ENCODE measurements at regions not wholly inside any gene's neighbourhood (a gene's known extent, or its start where the extent isn't known, plus 50 kb on each side); places are given as distances from the start of the nearest gene placed in this dataset.
"Not testable (repeated sequence)": the region's sequence is repeated elsewhere in the genome, so short reads cannot be mapped to it uniquely, and the experiment has no call there.

GRCh38 chr1:148317288-148317985, 165.4 kb upstream of the NBPF11 start:
- no peak for DNase-seq (ENCODE audit: low spot score)

DNA sequence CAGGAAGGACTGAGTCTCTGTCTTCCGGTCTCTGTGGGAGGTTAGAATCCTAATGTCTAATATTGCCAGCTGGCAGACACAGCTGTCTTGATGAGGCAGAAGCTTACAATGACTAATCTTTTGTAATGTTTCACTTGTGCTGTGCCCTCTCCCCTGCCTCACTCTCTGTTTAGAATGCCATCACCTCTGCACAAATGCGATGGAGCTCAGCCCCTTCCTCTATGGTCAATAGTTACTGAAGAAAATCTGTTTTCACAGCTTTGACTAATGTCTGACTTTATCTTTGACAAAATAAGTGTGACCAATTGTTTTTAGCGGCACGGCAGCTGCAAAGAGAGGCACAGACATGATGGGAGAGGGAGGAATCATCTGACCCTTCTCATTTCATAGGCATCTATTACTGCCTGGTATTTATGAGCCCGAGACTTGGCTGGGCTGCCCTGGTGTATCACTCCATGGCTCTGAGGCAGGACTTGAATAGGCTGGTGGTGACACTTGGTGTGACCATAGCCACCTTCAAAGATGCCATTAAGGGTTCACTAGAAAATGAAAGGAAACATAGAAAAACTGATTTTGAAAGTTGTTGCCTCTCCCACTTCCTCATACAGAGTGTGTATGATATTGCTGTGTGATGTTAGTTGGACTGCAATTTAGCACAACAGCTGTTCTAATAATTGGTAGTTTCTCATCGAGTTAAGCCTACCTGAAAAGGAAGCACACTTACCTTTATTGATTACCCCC, 163.2 kb upstream of the NBPF11 start:
- no peak for DNase-seq (ENCODE audit: low spot score)

DNA sequence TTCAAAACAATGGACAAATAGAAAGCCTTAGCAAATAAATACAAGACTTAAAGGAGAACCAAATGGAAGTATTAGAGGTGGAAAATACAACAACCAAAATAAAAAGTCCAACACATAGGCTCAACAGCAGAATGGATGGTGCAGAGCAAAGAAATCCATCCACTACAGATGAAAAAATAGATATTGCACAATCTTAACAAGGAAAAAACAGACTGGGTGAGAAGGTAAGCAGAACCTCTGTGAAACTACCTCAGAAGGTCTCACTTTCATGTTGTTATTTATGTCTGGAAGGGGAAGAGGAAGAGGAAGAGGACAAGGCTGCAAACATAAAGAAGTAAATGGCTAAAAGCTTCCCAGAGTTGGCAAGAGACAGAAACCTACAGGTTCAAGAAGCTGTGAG, 158.7 kb upstream of the NBPF11 start:
- no peak for DNase-seq (ENCODE audit: low spot score)

DNA sequence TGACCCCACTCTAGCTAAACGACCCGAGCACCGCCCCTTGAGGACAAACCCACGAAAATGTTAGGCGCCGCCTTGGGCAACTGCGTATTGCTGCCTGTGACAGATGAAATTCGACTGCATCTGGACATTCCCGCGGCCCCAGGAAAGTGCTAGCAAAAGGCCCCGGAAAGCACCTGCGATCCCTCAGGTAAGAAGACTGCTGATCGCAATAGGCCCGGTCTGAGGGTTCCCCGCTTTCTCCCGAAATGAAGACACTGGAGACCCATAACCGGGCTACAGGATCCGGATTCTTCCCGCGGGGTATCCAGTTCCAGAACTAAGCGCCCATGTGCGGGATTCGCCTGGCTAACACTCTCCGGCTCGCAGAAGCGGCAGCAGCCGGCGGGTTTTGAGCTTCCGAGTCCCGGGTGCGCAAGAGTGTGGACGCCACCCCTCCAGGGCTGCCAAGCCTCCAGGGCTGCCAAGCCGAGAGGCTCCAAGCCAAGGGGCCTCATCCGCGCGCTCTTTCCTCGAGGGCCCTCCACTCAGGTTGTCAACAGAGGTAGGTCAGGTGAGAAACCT, 157.9 kb upstream of the NBPF11 start:
- no peak for DNase-seq (ENCODE audit: low spot score)

DNA sequence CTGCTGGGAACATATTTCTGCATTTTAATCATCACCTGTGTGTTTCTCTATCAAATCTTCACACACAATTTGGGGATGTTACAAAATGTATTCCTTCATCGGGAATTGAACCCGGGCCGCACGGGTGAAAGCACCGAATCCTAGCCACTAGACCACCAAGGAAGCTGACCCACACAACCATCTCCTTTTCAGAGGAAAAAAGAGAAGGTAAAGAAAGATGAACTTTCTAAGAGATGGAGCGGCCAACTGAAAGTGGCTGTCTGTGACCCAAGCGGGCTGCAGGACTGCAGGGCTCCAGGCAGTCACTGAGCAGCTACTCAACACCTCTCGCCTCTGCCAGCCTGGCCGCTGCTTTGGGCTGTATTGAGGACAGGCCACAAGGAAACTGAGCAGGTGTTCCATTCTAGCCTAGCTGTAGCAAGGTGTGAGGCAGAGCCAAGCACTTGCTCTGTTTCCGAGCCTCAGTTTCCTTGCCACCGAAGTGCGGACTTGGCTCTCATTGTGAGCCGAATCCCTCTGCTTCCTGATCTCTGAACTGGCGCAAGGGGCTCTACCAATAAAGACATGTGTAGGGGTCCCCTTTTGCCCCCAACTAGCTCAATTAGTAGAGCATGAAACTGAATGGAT, 156.9 kb upstream of the NBPF11 start:
- DNase-seq (ENCODE audit: low spot score) = no peak

- no peak for DNase-seq (ENCODE audit: low spot score)
Observed at GRCh38 chr1:148307583-148308185, 155.6 kb upstream of the NBPF11 start.

GRCh38 chr1:148304935-148305334, 152.9 kb upstream of the NBPF11 start:
- DNase-seq (ENCODE audit: low spot score) = not testable (repeated sequence)

DNA sequence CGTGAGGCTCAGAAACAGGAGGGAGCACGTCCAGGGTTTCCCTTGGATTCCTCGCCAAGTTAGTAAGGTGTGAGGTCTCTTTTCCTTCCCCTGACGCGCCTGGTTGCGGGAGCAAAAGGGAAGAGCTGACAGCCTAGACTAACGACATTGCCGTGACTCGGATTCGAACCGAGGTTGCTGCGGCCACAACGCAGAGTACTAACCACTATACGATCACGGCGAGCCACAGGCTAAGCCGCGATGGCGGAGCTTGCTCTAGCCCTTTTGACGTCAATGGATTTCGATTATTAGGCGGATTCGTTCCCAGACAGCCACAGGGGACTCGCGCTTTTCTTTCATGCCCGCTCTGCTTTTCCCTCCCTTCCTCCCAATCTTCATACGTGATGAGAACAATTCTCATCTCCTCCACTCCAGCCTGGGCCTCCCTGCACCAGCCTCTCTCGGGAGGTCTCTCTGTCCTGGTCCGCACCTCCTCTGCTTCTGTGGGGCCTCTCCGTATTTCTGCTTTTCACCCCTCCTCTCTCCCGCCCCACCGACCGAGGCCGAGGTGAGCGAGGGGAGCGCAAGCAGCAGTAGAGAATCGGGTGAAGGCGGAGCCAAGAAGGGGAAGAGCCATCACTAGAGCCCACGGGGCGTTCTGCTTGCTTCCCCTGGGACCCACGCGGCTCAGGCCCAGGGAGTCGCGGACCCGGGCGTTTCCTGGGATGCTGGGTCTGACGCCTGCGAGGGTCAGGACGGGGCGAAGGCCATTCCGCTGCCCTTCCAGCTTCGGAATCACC, 150.7 kb upstream of the NBPF11 start:
- DNase-seq (ENCODE audit: low spot score) = not testable (repeated sequence)

GRCh38 chr1:148297852-148298251, 145.8 kb upstream of the NBPF11 start:
- not testable (repeated sequence) for DNase-seq (ENCODE audit: low spot score)

DNA sequence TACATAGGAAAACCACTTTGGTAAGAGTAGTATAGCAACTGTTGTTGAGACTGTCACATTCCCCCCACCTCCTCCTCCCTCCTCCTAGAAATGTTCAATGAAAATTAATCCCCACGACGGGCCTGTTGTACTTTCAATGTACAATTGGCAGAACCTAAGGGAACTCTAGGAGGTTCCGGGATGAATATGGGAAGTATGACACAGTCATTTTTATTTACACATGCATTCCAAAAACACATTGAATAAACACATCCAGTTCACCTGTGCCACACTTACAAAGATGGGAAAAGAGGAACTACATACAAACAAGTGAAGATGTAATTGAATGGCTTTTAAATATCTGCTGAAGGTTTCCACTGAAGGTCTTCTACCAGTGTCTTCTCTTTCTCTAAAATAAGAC, 144.4 kb upstream of the NBPF11 start:
- no peak for DNase-seq (ENCODE audit: low spot score)

DNA sequence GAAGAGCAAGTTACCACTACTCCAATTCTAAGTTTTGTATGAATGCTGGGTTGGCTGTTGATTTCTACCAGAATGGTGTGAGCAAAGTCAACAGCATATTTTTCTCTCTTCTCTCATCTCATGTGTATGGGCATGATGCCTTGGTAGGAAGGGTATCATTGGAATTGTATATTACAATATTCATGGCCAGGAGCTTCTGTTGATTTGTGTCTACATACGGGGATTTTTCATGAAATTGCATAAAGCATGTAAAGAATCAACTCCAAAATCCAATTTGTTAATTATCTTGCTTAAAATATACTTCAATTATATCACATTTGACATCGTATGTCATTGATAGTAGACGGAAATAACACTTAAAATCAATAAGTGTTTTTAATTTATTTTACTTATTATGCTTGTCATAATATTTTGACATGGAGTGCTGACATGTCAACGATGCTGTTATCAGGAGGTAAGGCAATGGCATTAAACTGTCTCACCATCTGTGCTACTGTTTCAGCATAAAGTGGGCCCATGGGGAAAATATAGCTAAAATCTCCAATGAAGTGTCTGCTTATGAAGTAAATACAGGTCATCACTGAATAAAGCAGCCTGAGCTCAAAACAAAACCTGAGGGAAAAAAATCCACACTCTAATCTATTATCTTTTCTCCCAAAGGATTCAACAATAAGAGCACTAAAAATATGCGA, 142.2 kb upstream of the NBPF11 start:
- DNase-seq (ENCODE audit: low spot score) = no peak

DNA sequence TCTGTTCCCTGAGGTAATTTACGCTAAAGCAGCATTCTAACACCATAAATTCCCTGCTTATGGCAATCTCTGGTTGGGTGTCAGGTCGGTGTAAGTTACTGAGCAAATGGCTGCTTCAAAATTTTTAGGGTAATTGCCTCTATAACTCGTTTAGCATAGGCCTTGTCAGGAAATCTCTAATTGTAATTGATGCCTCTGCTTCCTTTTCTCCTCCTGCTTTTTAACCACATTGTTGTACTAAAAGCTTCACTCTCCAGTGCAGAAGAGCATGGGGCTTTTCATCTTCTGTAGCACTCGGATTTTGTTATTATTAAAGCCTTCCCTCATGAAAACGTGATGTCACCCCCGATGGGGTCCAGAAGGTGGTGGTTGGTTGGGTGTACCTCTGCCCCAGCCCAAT, 141.6 kb upstream of the NBPF11 start:
- no peak for DNase-seq (ENCODE audit: low spot score)

GRCh38 chr1:148292915-148293314, 140.8 kb upstream of the NBPF11 start:
- no peak for DNase-seq (ENCODE audit: low spot score)

GRCh38 chr1:148290881-148291280, 138.8 kb upstream of the NBPF11 start:
- DNase-seq (ENCODE audit: low spot score) = no peak

GRCh38 chr1:148289647-148290046, 137.6 kb upstream of the NBPF11 start:
- no peak for DNase-seq (ENCODE audit: low spot score)

- not testable (repeated sequence) for DNase-seq (ENCODE audit: low spot score)
Observed at GRCh38 chr1:148285946-148286345, 133.9 kb upstream of the NBPF11 start.

DNA sequence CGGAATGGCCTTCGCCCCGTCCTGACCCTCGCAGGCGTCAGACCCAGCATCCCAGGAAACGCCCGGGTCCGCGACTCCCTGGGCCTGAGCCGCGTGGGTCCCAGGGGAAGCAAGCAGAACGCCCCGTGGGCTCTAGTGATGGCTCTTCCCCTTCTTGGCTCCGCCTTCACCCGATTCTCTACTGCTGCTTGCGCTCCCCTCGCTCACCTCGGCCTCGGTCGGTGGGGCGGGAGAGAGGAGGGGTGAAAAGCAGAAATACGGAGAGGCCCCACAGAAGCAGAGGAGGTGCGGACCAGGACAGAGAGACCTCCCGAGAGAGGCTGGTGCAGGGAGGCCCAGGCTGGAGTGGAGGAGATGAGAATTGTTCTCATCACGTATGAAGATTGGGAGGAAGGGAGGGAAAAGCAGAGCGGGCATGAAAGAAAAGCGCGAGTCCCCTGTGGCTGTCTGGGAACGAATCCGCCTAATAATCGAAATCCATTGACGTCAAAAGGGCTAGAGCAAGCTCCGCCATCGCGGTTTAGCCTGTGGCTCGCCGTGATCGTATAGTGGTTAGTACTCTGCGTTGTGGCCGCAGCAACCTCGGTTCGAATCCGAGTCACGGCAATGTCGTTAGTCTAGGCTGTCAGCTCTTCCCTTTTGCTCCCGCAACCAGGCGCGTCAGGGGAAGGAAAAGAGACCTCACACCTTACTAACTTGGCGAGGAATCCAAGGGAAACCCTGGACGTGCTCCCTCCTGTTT, 128.9 kb upstream of the NBPF11 start:
- not testable (repeated sequence) for DNase-seq (ENCODE audit: low spot score)

GRCh38 chr1:148279002-148279542, 127.0 kb upstream of the NBPF11 start:
- not testable (repeated sequence) for DNase-seq (ENCODE audit: low spot score)

DNA sequence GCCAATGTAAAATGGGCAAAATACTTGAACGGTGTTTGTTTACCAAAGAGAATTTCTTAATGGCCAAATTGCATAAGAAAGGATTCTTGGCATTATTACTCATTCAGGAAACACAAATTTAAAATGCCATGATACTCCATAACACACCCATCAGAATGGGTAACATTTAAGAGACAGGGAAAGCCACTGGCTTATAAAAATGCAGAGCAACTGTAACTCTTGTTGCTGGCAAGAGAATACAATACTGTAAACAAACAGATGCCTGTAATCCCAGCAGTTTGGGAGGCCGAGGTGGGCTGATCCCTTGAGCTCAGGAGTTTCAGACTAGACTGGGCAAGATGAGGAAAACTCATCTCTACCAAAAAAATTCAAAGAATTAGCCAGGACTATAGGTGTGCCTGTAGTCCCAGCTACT, 125.8 kb upstream of the NBPF11 start:
- not testable (repeated sequence) for DNase-seq (ENCODE audit: low spot score)

GRCh38 chr1:148267066-148267465, 115.0 kb upstream of the NBPF11 start:
- not testable (repeated sequence) for DNase-seq (ENCODE audit: low spot score)

Measured in HT-29 (cell line).